Osteoblast (primary cell): ENCODE measurements at regions not wholly inside any gene's neighbourhood (a gene's known extent, or its start where the extent isn't known, plus 50 kb on each side); places are given as distances from the start of the nearest gene placed in this dataset.

ENCODE experiments used
- DNase-seq: peaks from one replicate; pipeline ENCODE4 v3.0.0; 2011; ENCODE audit warnings: low spot score, mixed read lengths; ENCODE audit not compliant: insufficient read length; ENCODE audit errors: missing footprints
- H2AFZ ChIP-seq: 2 replicates; pipeline ENCODE4 v1.6.0; 2011; ENCODE audit warnings: mild to moderate bottlenecking, low read length
- H3K27ac ChIP-seq: 2 replicates; pipeline ENCODE4 v1.5.1; 2011; ENCODE audit warnings: mild to moderate bottlenecking, low read depth, low read length, moderate library complexity
- H3K27me3 ChIP-seq: 2 replicates; pipeline ENCODE4 v1.6.0; 2012; ENCODE audit warnings: mild to moderate bottlenecking, control low read depth, inconsistent platforms, low read length, moderate library complexity; ENCODE audit not compliant: insufficient read depth
- H3K36me3 ChIP-seq: 2 replicates; pipeline ENCODE4 v1.5.1; 2011; ENCODE audit warnings: mild to moderate bottlenecking, low read length, control low read depth, moderate library complexity; ENCODE audit not compliant: insufficient read depth
- H3K4me1 ChIP-seq: 2 replicates; pipeline ENCODE4 v1.5.1; 2011; ENCODE audit warnings: mild to moderate bottlenecking, low read length, control low read depth, moderate library complexity; ENCODE audit not compliant: insufficient read depth
- H3K4me2 ChIP-seq: 2 replicates; pipeline ENCODE4 v1.6.0; 2011; ENCODE audit warnings: mild to moderate bottlenecking, low read length; ENCODE audit not compliant: insufficient read depth
- H3K4me3 ChIP-seq: fragments of 200-600 bp; sonication (generic); 3 replicates; pipeline ENCODE4 v1.5.1; 2012; ENCODE audit warnings: mild to moderate bottlenecking, low read length, inconsistent platforms; ENCODE audit not compliant: insufficient read depth
- H3K79me2 ChIP-seq: 2 replicates; pipeline ENCODE4 v1.6.0; 2012; ENCODE audit warnings: mild to moderate bottlenecking, low read length, control low read depth, inconsistent platforms; ENCODE audit not compliant: insufficient read depth
- H3K9me3 ChIP-seq: 2 replicates; pipeline ENCODE4 v1.5.1; 2011; ENCODE audit warnings: low read depth, low read length, control low read depth
- H4K20me1 ChIP-seq: 2 replicates; pipeline ENCODE4 v1.6.0; 2012; ENCODE audit warnings: mild to moderate bottlenecking, low read length, control low read depth; ENCODE audit not compliant: insufficient read depth
- TF ChIP-seq, protein P1 (sequence below): IDR thresholded peaks from 2 replicates; pipeline ENCODE4 v1.5.1; 2011; ENCODE audit warnings: mild to moderate bottlenecking, low read depth, low read length, moderate library complexity; ENCODE audit errors: extremely low read depth

GRCh38 chr7:29619111-29619510 is 55.5 kb downstream of the PRR15 start:
- Histone ChIP-seq H3K4me2 (no peak overlapping the region), H3K36me3 (no peaks in the 10 kb centered on the region), H3K4me3 (no peak overlapping the region), H3K27me3 (no peaks in the 10 kb centered on the region), H3K4me1 (peaks cover 19% of the 10 kb centered on the region), H4K20me1 (no peaks in the 10 kb centered on the region), H3K79me2 (no peaks in the 10 kb centered on the region), H2AFZ (no peak overlapping the region), H3K9me3 (no peaks in the 10 kb centered on the region), H3K27ac (no peak overlapping the region)
- DNase-seq: no peak
- TF ChIP-seq, protein P1, sequence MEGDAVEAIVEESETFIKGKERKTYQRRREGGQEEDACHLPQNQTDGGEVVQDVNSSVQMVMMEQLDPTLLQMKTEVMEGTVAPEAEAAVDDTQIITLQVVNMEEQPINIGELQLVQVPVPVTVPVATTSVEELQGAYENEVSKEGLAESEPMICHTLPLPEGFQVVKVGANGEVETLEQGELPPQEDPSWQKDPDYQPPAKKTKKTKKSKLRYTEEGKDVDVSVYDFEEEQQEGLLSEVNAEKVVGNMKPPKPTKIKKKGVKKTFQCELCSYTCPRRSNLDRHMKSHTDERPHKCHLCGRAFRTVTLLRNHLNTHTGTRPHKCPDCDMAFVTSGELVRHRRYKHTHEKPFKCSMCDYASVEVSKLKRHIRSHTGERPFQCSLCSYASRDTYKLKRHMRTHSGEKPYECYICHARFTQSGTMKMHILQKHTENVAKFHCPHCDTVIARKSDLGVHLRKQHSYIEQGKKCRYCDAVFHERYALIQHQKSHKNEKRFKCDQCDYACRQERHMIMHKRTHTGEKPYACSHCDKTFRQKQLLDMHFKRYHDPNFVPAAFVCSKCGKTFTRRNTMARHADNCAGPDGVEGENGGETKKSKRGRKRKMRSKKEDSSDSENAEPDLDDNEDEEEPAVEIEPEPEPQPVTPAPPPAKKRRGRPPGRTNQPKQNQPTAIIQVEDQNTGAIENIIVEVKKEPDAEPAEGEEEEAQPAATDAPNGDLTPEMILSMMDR: no peak

GRCh38 chr7:29619848-29620555 is 56.4 kb downstream of the PRR15 start:
- Histone ChIP-seq H3K27me3 (no peaks in the 10 kb centered on the region), H3K4me1 (peaks cover 19% of the 10 kb centered on the region), H2AFZ (no peak overlapping the region), H3K27ac (no peak overlapping the region), H3K79me2 (no peaks in the 10 kb centered on the region), H3K4me3 (no peak overlapping the region), H4K20me1 (no peaks in the 10 kb centered on the region), H3K4me2 (no peak overlapping the region), H3K36me3 (no peaks in the 10 kb centered on the region), H3K9me3 (no peaks in the 10 kb centered on the region)
- TF ChIP-seq, protein P1: no peak
- DNase-seq: no peak

DNA sequence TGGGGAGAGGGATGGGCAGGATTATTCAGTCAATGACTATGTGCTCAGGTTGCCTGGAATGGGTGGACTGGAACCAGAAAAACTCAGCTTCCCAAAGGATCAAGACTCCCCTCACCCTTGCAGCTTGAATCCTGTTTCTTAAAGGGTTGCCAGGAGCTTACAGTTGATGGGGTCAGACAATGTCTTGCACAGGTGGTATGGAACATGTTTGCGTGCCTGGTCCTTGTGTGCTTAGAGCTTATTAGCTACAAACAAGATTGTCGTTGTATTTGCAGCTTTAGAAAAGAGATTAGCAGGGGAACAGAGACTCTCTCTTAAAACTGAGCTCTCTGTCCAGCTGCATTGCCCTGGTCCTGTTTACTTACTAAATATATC is 56.9 kb downstream of the PRR15 start:
- TF ChIP-seq, protein P1: no peak
- Histone ChIP-seq H3K4me1 (peaks cover 19% of the 10 kb centered on the region), H3K4me2 (no peak overlapping the region), H3K36me3 (no peaks in the 10 kb centered on the region), H3K27ac (no peak overlapping the region), H2AFZ (no peak overlapping the region), H4K20me1 (no peaks in the 10 kb centered on the region), H3K9me3 (no peaks in the 10 kb centered on the region), H3K4me3 (no peak overlapping the region), H3K27me3 (no peaks in the 10 kb centered on the region), H3K79me2 (no peaks in the 10 kb centered on the region)
- DNase-seq: no peak

DNA sequence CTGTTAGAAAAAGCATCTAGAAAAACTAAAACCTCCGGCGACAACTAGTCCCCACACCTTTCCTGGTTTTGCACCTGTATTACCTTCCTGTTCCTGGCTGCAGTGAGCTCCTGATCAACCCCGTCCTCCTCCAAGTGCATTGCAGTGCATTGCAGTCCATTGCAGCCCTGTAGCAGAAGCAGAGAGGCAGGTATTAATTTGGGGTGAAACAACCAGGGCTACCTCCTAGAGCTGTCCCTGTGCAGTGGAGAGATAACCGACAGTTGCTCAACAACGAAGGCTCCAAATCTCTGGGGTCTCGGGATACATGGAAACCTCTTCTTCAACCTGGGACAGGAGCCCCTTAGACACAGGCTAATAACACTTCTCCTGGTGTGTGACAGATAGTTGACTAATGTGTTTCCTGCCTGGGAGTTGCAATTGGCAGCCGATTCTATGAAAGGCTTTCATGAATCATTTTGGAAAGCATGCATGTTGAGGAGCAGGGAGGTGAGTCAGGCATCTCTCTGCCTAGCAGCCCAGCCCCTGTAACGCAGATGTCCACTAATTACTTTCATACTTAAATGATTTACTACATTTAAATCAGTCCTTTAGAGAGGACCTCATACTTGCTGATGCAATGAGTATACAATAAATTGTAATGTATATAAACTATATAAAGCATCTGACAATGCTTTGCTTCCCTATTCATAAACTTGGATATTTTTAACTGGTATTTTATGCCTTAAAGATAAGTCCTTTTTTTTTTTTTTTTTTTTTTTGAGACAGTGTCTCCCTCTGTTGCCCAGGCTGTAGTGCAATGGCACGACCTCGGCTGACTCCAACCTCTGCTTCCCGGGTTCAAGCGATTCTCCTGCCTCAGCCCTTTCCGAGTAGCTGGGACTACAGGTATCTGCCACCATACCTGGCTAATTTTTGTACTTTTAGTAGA is 59.0 kb downstream of the PRR15 start:
- no peaks in the 10 kb centered on the region for H3K9me3 ChIP-seq
- DNase-seq: peak; percentile 85
- peak overlapping the region; percentile 64 for H3K27ac ChIP-seq
- peak overlapping the region; percentile 69 for H3K4me2 ChIP-seq
- TF ChIP-seq, protein P1: no peak
- H2AFZ ChIP-seq: no peak overlapping the region
- no peaks in the 10 kb centered on the region for H3K36me3 ChIP-seq
- peak overlapping the region; percentile 31 for H3K4me3 ChIP-seq
- no peaks in the 10 kb centered on the region for H4K20me1 ChIP-seq
- no peaks in the 10 kb centered on the region for H3K27me3 ChIP-seq
- H3K79me2 ChIP-seq: no peaks in the 10 kb centered on the region
- peaks cover 19% of the 10 kb centered on the region for H3K4me1 ChIP-seq
